Peyer's patch (tissue), 4 donors: ENCODE measurements at regions not wholly inside any gene's neighbourhood (a gene's known extent, or its start where the extent isn't known, plus 50 kb on each side); places are given as distances from the start of the nearest gene placed in this dataset.

Experiments
- DNase-seq, 3 donors: peaks; one replicate each; pipeline ENCODE4 v3.0.0-alpha.2; 2017 to 2019
- H3K27ac ChIP-seq, 4 donors: fragments of 200-600 bp; sonication (generic); one replicate each; pipeline ENCODE4 v1.5.1; 2016 to 2019
- H3K27me3 ChIP-seq, 2 donors: fragments of 200-600 bp; sonication (generic); one replicate each; pipeline ENCODE4 v1.5.1; 2019
- H3K36me3 ChIP-seq, 3 donors: fragments of 200-600 bp; sonication (generic); one replicate each; pipeline ENCODE4 v1.5.1; 2016 to 2019
- H3K4me1 ChIP-seq, 4 donors: fragments of 200-600 bp; sonication (generic); one replicate each; pipeline ENCODE4 v1.5.1; 2016 to 2019
- H3K4me3 ChIP-seq, 4 donors: fragments of 200-600 bp; sonication (generic); 1 replicate in 3 of 4; 2 replicates in 1 of 4; pipeline ENCODE4 v1.5.1; 2016 to 2019; ENCODE audit warnings: mild to moderate bottlenecking in 1 of 4
- H3K9me3 ChIP-seq, 4 donors: fragments of 200-600 bp; sonication (generic); one replicate each; pipeline ENCODE4 v1.5.1; 2016 to 2019; ENCODE audit warnings: mild to moderate bottlenecking in 1 of 4
- POLR2A ChIP-seq, 2 donors: fragments of 450-650 bp; IDR thresholded peaks; one replicate each; pipeline ENCODE4 v1.5.1; 2017; ENCODE audit warnings: antibody characterized with exemption in 2 of 2, mild to moderate bottlenecking in 2 of 2, moderate library complexity in 2 of 2
- TF ChIP-seq, protein P1 (sequence below), 6 experiments: fragments of 450-650 bp in 4 of 6; fragments of 200-600 bp in 2 of 6; sonication (generic) in 1 of 6; IDR thresholded peaks; one replicate each; pipeline ENCODE4 v1.5.1; 2017 to 2019; ENCODE audit warnings: antibody characterized with exemption in 6 of 6, mild to moderate bottlenecking in 3 of 6, moderate library complexity in 1 of 6

DNA sequence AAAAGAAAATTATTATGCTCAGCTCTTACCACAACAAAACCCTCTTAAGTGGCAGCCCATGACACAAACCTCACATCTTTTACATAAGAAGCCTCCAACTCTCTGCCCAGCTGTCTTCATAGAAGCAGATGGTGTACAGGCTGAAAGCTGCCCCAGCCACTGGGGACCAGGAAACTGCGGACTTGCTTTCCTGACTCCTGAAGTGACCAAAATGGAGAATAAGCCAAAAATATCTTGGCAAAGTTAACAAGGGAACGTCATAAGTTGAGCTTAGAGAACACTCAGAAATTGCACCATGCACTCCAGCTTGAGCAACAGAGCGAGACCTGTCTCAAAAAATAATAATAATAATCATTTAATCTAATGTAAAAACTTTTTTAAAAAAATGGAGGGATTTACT, 160.3 kb upstream of the CDYL start:
- H3K36me3 ChIP-seq, result no peaks in the 10 kb centered on the region
- H3K9me3 ChIP-seq, result no peaks in the 10 kb centered on the region
- H3K4me3 ChIP-seq, result no peak overlapping the region
- no peak overlapping the region for H3K27ac ChIP-seq
- H3K4me1 ChIP-seq, result no peaks in the 10 kb centered on the region
- no peak for TF ChIP-seq POLR2A (IDR thresholded peaks at IDR 0.05)
- TF ChIP-seq, protein P1, sequence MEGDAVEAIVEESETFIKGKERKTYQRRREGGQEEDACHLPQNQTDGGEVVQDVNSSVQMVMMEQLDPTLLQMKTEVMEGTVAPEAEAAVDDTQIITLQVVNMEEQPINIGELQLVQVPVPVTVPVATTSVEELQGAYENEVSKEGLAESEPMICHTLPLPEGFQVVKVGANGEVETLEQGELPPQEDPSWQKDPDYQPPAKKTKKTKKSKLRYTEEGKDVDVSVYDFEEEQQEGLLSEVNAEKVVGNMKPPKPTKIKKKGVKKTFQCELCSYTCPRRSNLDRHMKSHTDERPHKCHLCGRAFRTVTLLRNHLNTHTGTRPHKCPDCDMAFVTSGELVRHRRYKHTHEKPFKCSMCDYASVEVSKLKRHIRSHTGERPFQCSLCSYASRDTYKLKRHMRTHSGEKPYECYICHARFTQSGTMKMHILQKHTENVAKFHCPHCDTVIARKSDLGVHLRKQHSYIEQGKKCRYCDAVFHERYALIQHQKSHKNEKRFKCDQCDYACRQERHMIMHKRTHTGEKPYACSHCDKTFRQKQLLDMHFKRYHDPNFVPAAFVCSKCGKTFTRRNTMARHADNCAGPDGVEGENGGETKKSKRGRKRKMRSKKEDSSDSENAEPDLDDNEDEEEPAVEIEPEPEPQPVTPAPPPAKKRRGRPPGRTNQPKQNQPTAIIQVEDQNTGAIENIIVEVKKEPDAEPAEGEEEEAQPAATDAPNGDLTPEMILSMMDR (IDR thresholded peaks at IDR 0.05), result no peak
- no peaks in the 10 kb centered on the region for H3K27me3 ChIP-seq
- DNase-seq, result peak in 1 of 3 donors; percentile 53

DNA sequence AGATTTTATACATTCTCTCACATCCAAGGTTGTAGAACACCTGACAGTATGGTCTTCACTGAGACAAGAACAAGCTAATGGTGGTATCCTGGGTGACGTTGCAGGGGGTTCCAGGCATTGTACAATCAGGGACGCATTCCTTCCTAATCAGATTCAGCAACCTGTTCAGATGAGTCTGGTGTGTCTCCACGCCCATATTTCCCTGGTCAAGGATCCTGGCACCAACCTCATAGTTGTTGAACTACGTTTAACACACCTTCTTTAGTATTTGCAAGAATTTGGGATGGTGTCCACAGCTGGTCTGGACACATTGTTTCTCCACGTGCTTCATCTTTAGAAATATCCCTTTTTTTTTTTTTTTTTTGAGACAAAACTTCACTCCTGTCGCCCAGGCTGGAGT, 161.0 kb upstream of the CDYL start:
- TF ChIP-seq, protein P1 (IDR thresholded peaks at IDR 0.05), result no peak
- TF ChIP-seq POLR2A (IDR thresholded peaks at IDR 0.05), result no peak
- no peak for DNase-seq
- Histone ChIP-seq H3K4me3 (no peak overlapping the region), H3K27me3 (no peaks in the 10 kb centered on the region), H3K36me3 (no peaks in the 10 kb centered on the region), H3K4me1 (no peaks in the 10 kb centered on the region), H3K9me3 (no peaks in the 10 kb centered on the region), H3K27ac (no peak overlapping the region)

DNA sequence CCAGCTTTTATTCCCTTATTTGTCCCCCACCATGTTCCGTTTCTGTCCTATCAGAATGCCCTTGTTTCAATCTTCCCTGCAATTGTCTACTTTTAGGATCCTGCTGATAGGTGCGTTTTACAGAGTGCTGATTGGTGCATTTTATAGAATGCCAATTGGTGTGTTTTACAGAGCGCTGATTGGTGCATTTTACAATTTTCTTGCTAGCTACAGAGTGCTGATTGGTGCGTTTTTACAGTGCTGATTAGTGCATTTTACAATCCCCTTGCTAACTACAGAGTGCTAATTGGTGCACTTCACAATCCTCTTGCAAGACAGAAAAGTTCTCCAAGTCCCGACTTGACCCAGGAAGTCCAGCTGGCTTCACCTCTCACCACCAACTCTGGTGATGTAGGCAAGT, 161.6 kb upstream of the CDYL start:
- TF ChIP-seq, protein P1 (IDR thresholded peaks at IDR 0.05), result no peak
- no peak for TF ChIP-seq POLR2A (IDR thresholded peaks at IDR 0.05)
- Histone ChIP-seq H3K27ac (no peak overlapping the region), H3K36me3 (no peaks in the 10 kb centered on the region), H3K4me1 (no peaks in the 10 kb centered on the region), H3K9me3 (no peaks in the 10 kb centered on the region), H3K4me3 (no peak overlapping the region), H3K27me3 (no peaks in the 10 kb centered on the region)
- DNase-seq, result no peak

DNA sequence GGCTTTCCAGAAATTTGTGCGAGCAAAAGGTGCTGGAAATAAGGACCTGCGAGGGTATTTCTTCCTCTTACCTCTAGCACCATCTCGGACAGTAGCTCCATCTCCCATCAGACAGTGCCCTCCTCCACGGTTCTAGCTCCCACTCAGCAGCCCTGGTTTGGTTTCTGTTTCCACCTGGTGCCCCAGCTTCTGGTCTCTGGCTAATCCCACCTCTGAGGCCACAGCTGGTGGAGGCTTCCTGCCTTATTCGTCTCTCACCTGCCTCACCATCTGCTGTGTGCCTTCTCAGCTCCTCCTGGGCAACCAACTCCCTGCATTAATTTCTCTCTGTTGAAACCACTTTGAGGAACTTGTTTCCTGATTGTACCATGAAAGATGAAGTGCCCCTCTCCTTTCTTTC, 162.4 kb upstream of the CDYL start:
- H3K4me3 ChIP-seq, result no peak overlapping the region
- no peak overlapping the region for H3K27ac ChIP-seq
- TF ChIP-seq, protein P1 (IDR thresholded peaks at IDR 0.05), result no peak
- TF ChIP-seq POLR2A (IDR thresholded peaks at IDR 0.05), result no peak
- H3K4me1 ChIP-seq, result no peaks in the 10 kb centered on the region
- no peak for DNase-seq
- no peaks in the 10 kb centered on the region for H3K9me3 ChIP-seq
- H3K36me3 ChIP-seq, result no peaks in the 10 kb centered on the region
- no peaks in the 10 kb centered on the region for H3K27me3 ChIP-seq

DNA sequence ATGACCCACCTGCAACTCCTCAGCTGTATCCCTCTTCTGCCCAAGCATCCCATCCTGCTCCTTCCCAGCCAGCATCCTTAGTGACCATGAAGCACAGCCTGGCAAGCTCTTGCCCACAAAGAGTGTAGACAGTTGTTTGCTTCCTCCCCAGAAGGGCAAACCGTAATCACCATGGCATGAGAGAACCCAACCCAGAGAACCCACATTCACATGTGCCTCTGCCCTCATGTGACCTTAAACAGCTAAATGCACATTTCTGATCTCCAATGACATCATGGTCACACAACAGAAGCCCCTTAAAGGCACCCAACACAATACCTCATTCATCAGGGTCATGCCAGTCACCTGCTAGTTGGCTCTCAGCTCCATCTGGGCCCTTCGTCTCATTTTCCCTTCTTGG, 162.8 kb upstream of the CDYL start:
- no peak for DNase-seq
- Histone ChIP-seq H3K4me1 (no peaks in the 10 kb centered on the region), H3K27me3 (no peaks in the 10 kb centered on the region), H3K36me3 (no peaks in the 10 kb centered on the region), H3K27ac (no peak overlapping the region), H3K4me3 (no peak overlapping the region), H3K9me3 (no peaks in the 10 kb centered on the region)
- no peak for TF ChIP-seq POLR2A (IDR thresholded peaks at IDR 0.05)
- TF ChIP-seq, protein P1 (IDR thresholded peaks at IDR 0.05), result no peak

DNA sequence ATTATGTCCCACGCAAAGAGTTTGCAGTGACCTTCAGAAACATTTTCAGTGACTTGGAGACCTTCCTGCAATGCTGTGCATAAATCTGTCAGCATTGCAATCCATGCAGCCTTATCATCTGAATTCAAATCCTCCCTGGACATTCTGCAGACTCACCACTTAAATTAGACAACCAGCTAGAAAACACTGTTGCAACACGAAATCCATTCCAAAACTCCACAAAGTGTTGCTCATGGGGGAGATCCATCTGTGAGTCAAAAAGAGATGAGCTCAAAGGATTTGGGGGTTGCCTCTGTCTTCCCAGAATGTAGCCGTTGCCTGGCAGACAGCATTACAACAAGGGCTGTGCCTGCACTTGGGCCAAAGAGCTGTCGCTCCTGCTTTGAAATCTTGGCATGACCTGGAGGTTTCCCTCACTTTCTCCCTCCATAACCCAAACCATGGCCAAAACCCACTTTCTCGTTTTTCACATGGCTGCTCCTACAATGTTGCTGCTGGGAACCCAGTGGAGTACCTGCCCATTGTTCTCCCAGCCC, 163.5 kb upstream of the CDYL start:
- no peak overlapping the region for H3K4me3 ChIP-seq
- no peak for DNase-seq
- H3K27me3 ChIP-seq, result no peaks in the 10 kb centered on the region
- no peaks in the 10 kb centered on the region for H3K36me3 ChIP-seq
- H3K9me3 ChIP-seq, result no peaks in the 10 kb centered on the region
- TF ChIP-seq, protein P1 (IDR thresholded peaks at IDR 0.05), result no peak
- TF ChIP-seq POLR2A (IDR thresholded peaks at IDR 0.05), result no peak
- no peak overlapping the region for H3K27ac ChIP-seq
- H3K4me1 ChIP-seq, result no peaks in the 10 kb centered on the region
